Smooth muscle cell (in vitro differentiated cells): ENCODE measurements at regions not wholly inside any gene's neighbourhood (a gene's known extent, or its start where the extent isn't known, plus 50 kb on each side); places are given as distances from the start of the nearest gene placed in this dataset.

Experiments used
- DNase-seq: peaks from one replicate; lab custom pipeline; 2025; ENCODE audit not compliant: unreplicated experiment; lab: John Stamatoyannopoulos, UW
- H2AFZ ChIP-seq: fragments of 200-600 bp; sonication (generic); 2 replicates; pipeline ENCODE4 v1.6.0; 2016; ENCODE audit warnings: antibody characterized with exemption, low read depth, mild to moderate bottlenecking
- H3F3A ChIP-seq: fragments of 200-600 bp; sonication (generic); 2 replicates; pipeline ENCODE4 v1.6.0; 2017; ENCODE audit warnings: antibody characterized with exemption, low read depth
- H3K27ac ChIP-seq: fragments of 200-600 bp; sonication (generic); 2 replicates; pipeline ENCODE4 v1.5.1; 2016; ENCODE audit warnings: low read depth, mild to moderate bottlenecking
- H3K27me3 ChIP-seq: fragments of 200-600 bp; sonication (generic); 2 replicates; pipeline ENCODE4 v1.6.1; 2016; ENCODE audit warnings: low read depth, mild to moderate bottlenecking
- H3K36me3 ChIP-seq: fragments of 200-600 bp; sonication (generic); 2 replicates; pipeline ENCODE4 v1.5.1; 2016; ENCODE audit warnings: low read depth
- H3K4me1 ChIP-seq: fragments of 200-600 bp; sonication (generic); 2 replicates; pipeline ENCODE4 v1.5.1; 2016; ENCODE audit warnings: low read depth
- H3K4me2 ChIP-seq: fragments of 200-600 bp; sonication (generic); 2 replicates; pipeline ENCODE4 v1.6.0; 2016; ENCODE audit warnings: mild to moderate bottlenecking
- H3K4me3 ChIP-seq: fragments of 200-600 bp; sonication (generic); 2 replicates; pipeline ENCODE4 v1.5.1; 2016; ENCODE audit warnings: mild to moderate bottlenecking
- H3K79me2 ChIP-seq: fragments of 200-600 bp; sonication (generic); 2 replicates; pipeline ENCODE4 v1.6.0; 2016; ENCODE audit warnings: low read depth, mild to moderate bottlenecking
- H3K9ac ChIP-seq: fragments of 200-600 bp; sonication (generic); 2 replicates; pipeline ENCODE4 v1.6.0; 2016; ENCODE audit warnings: low read depth
- H3K9me3 ChIP-seq: fragments of 200-600 bp; sonication (generic); replicated peaks from 2 replicates; pipeline ENCODE4 v1.5.1; 2016; ENCODE audit warnings: low read depth
- H4K20me1 ChIP-seq: fragments of 200-600 bp; sonication (generic); 2 replicates; pipeline ENCODE4 v1.6.0; 2016; ENCODE audit warnings: low read depth
- CTCF ChIP-seq: fragments of 200-600 bp; sonication (generic); IDR thresholded peaks from 2 replicates; pipeline ENCODE4 v1.5.1; 2017; ENCODE audit warnings: borderline replicate concordance, mild to moderate bottlenecking, antibody characterized with exemption; ENCODE audit not compliant: insufficient read depth, poor library complexity, severe bottlenecking
- WGBS: methylation state at CpG from one replicate; pipeline ENCODE4 v1.1.7; 2016; ENCODE audit warnings: low lambda C conversion rate; 5-methylcytosine and 5-hydroxymethylcytosine counted together

- Histone ChIP-seq H3K36me3 (no peaks in the 10 kb centered on the region), H3K27me3 (no peaks in the 10 kb centered on the region), H3K9ac (no peak overlapping the region), H3K27ac (no peak overlapping the region), H3K79me2 (no peaks in the 10 kb centered on the region), H3F3A (no peaks in the 10 kb centered on the region), H3K4me3 (no peak overlapping the region), H3K9me3 (peaks cover 5% of the 10 kb centered on the region), H3K4me2 (no peak overlapping the region), H4K20me1 (no peaks in the 10 kb centered on the region), H2AFZ (no peak overlapping the region), H3K4me1 (no peaks in the 10 kb centered on the region)
- TF ChIP-seq CTCF: no peak
- DNase-seq: no peak
- 75% methylated on average over 6 of the region's 6 CpGs for WGBS
Observed at GRCh38 chr22:47344414-47344813, 582.0 kb downstream of the TBC1D22A start.

GRCh38 chr22:47343611-47344010 is 581.2 kb downstream of the TBC1D22A start:
- no peak overlapping the region for H3K4me3 ChIP-seq
- no peak overlapping the region for H3K27ac ChIP-seq
- H3K9ac ChIP-seq: no peak overlapping the region
- H2AFZ ChIP-seq: no peak overlapping the region
- H3K27me3 ChIP-seq: no peaks in the 10 kb centered on the region
- no peaks in the 10 kb centered on the region for H3F3A ChIP-seq
- peaks cover 5% of the 10 kb centered on the region for H3K9me3 ChIP-seq
- 77% methylated on average over 7 of the region's 8 CpGs for WGBS
- no peaks in the 10 kb centered on the region for H4K20me1 ChIP-seq
- H3K36me3 ChIP-seq: no peaks in the 10 kb centered on the region
- no peaks in the 10 kb centered on the region for H3K4me1 ChIP-seq
- no peaks in the 10 kb centered on the region for H3K79me2 ChIP-seq
- no peak overlapping the region for H3K4me2 ChIP-seq
- no peak for TF ChIP-seq CTCF
- no peak for DNase-seq

- Histone ChIP-seq H3K36me3 (no peaks in the 10 kb centered on the region), H3K4me1 (no peaks in the 10 kb centered on the region), H3K79me2 (no peaks in the 10 kb centered on the region), H3K9me3 (peaks cover 5% of the 10 kb centered on the region), H4K20me1 (no peaks in the 10 kb centered on the region), H3K4me2 (no peak overlapping the region), H2AFZ (no peak overlapping the region), H3K4me3 (no peak overlapping the region), H3K27me3 (no peaks in the 10 kb centered on the region), H3K27ac (no peak overlapping the region), H3F3A (no peaks in the 10 kb centered on the region), H3K9ac (no peak overlapping the region)
- DNase-seq: no peak
- 81% methylated on average over 10 of the region's 10 CpGs for WGBS
- TF ChIP-seq CTCF: no peak
Observed at GRCh38 chr22:47342446-47342845, 580.0 kb downstream of the TBC1D22A start.

- no peak overlapping the region for H2AFZ ChIP-seq
- 88% methylated on average over 7 of the region's 7 CpGs for WGBS
Observed at GRCh38 chr22:47341464-47341863, 579.0 kb downstream of the TBC1D22A start.

More at GRCh38 chr22:47341464-47341863, 579.0 kb downstream of the TBC1D22A start:
- TF ChIP-seq CTCF: no peak
- no peaks in the 10 kb centered on the region for H3K79me2 ChIP-seq
- no peaks in the 10 kb centered on the region for H3K4me1 ChIP-seq
- no peak overlapping the region for H3K9ac ChIP-seq
- no peak overlapping the region for H3K4me2 ChIP-seq
- DNase-seq: no peak
- H3K36me3 ChIP-seq: no peaks in the 10 kb centered on the region
- H3K27ac ChIP-seq: no peak overlapping the region
- no peaks in the 10 kb centered on the region for H4K20me1 ChIP-seq
- no peaks in the 10 kb centered on the region for H3K27me3 ChIP-seq
- no peak overlapping the region for H3K4me3 ChIP-seq
- no peaks in the 10 kb centered on the region for H3F3A ChIP-seq
- H3K9me3 ChIP-seq: peaks cover 5% of the 10 kb centered on the region
